ENCODE measurements at regions not wholly inside any gene's neighbourhood (a gene's known extent, or its start where the extent isn't known, plus 50 kb on each side); places are given as distances from the start of the nearest gene placed in this dataset.

DNA sequence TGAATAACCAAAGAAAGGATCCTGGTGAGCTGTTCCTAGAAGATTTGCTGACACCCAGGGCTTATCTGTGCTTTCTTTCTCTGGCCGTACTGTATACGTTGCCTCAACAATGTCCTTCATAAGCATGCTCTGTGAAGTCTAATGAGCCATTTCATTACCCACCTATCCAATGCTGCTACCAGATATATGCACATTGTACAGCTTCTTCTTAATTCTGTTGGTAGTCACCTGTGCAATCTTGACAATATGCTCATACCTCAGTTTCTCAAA lies 731.8 kb upstream of the NCAM2 start:
- Histone ChIP-seq H3K27me3 (replicated peaks; ENCODE audit: insufficient read depth) (no peaks in the 10 kb centered on the region), H3K4me1 (ENCODE audit: control insufficient read depth in 1 of 2, low read depth in 2 of 2) (no peaks in the 10 kb centered on the region), H3K9me3 (no peaks in the 10 kb centered on the region), H3K4me3 (no peak overlapping the region), H3K36me3 (no peaks in the 10 kb centered on the region), H3K27ac (no peak overlapping the region)
- TF ChIP-seq, protein P1, sequence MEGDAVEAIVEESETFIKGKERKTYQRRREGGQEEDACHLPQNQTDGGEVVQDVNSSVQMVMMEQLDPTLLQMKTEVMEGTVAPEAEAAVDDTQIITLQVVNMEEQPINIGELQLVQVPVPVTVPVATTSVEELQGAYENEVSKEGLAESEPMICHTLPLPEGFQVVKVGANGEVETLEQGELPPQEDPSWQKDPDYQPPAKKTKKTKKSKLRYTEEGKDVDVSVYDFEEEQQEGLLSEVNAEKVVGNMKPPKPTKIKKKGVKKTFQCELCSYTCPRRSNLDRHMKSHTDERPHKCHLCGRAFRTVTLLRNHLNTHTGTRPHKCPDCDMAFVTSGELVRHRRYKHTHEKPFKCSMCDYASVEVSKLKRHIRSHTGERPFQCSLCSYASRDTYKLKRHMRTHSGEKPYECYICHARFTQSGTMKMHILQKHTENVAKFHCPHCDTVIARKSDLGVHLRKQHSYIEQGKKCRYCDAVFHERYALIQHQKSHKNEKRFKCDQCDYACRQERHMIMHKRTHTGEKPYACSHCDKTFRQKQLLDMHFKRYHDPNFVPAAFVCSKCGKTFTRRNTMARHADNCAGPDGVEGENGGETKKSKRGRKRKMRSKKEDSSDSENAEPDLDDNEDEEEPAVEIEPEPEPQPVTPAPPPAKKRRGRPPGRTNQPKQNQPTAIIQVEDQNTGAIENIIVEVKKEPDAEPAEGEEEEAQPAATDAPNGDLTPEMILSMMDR (IDR thresholded peaks at IDR 0.05), result no peak
- ATAC-seq (ENCODE audit: insufficient number of reproducible peaks, low FRiP score, low read depth) (no peak), DNase-seq (ENCODE audit: low spot score) (no peak)

DNA sequence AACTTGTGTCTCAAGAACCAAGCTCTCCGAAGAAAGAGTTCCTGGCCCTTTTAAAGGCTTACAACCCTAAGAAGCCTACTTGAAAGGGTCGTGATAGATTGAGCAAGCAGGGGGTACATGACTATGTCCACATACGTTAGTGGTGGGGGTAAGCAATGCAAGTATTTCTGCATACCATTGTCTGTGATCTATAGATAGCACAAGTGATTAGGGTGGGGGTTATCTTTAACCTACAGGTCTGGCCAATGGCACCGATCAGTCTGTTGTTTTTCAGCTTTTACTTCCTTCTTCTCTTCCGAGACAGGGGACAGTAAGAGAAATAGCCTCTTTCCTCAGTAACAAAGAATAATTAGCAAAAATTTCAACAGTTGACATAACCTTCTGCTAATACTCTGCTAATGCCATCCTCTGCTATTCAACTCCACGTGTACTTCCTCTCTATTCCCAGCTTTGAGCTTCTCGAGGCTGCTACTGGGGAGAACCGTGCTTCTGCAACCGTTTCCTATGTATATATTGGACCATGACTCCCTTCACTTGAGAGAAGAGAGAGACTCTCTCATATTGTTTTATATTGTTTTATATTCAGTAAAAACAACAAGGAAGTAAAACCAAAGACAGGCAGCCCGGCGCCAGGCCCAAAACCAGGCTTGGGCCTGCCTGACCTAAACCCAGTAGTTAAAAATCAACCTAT lies 727.7 kb upstream of the NCAM2 start:
- H3K4me1 ChIP-seq (ENCODE audit: control insufficient read depth in 1 of 2, low read depth in 2 of 2), result no peaks in the 10 kb centered on the region
- H3K4me3 ChIP-seq, result no peak overlapping the region
- H3K27ac ChIP-seq, result no peak overlapping the region
- no peaks in the 10 kb centered on the region for H3K9me3 ChIP-seq
- TF ChIP-seq, protein P1 (IDR thresholded peaks at IDR 0.05), result no peak
- no peaks in the 10 kb centered on the region for H3K36me3 ChIP-seq
- DNase-seq (ENCODE audit: low spot score), result no peak
- no peak for ATAC-seq (ENCODE audit: insufficient number of reproducible peaks, low FRiP score, low read depth)
- H3K27me3 ChIP-seq (replicated peaks; ENCODE audit: insufficient read depth), result no peaks in the 10 kb centered on the region

DNA sequence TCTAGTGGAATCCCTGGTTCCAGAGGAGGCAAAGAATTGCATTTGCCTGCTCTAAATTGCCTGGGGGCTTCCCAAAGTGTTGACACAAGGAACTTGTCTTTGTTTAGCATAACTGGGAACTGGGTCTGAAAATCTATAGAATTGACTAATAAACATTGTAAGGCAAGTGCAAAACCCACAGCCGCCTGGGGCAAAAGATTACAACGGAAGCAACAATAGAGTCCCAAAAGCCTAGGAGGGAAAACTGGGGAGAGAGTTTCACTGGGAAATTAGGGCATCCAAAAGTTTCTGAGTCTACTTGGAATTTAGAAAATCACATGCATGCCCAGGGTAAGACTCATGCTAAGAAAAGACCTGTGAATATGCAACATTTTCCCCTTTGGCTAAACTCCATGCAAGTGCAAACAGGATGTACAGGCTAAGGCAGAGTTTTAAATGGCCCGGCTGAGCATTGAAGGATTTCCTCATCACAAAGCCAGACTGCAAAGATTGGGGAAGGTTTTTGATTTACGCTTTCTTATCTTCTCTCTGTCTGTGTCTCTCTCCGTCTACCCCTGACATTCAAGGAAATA lies 725.3 kb upstream of the NCAM2 start:
- Histone ChIP-seq H3K27ac (no peak overlapping the region), H3K9me3 (no peaks in the 10 kb centered on the region), H3K36me3 (no peaks in the 10 kb centered on the region), H3K27me3 (replicated peaks; ENCODE audit: insufficient read depth) (no peaks in the 10 kb centered on the region), H3K4me3 (no peak overlapping the region), H3K4me1 (ENCODE audit: control insufficient read depth in 1 of 2, low read depth in 2 of 2) (no peaks in the 10 kb centered on the region)
- TF ChIP-seq, protein P1 (IDR thresholded peaks at IDR 0.05), result no peak
- DNase-seq (ENCODE audit: low spot score), result no peak
- ATAC-seq (ENCODE audit: insufficient number of reproducible peaks, low FRiP score, low read depth), result no peak

DNA sequence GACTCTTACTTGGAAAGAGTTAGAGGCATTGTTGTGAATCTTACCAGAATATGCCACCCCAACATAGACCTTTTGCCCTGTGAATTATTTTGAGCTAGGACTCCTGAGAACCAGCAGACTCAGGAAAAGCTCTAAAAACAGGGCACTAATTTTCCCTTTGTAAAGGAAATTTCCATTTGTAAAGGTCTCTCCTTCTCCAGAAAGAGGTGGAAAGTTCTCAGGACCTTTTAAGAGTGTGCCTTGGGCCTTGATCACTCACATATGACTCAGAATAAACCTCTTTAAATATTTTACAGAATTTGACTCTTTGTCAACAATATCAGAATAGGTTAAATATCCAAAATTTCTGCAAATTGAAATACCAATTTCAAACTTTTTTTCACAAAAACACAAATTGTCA lies 721.8 kb upstream of the NCAM2 start:
- Histone ChIP-seq H3K4me1 (ENCODE audit: control insufficient read depth in 1 of 2, low read depth in 2 of 2) (no peaks in the 10 kb centered on the region), H3K36me3 (no peaks in the 10 kb centered on the region), H3K4me3 (no peak overlapping the region), H3K27ac (no peak overlapping the region), H3K27me3 (replicated peaks; ENCODE audit: insufficient read depth) (no peaks in the 10 kb centered on the region), H3K9me3 (no peaks in the 10 kb centered on the region)
- no peak for DNase-seq (ENCODE audit: low spot score)
- ATAC-seq (ENCODE audit: insufficient number of reproducible peaks, low FRiP score, low read depth), result no peak
- TF ChIP-seq, protein P1 (IDR thresholded peaks at IDR 0.05), result no peak

DNA sequence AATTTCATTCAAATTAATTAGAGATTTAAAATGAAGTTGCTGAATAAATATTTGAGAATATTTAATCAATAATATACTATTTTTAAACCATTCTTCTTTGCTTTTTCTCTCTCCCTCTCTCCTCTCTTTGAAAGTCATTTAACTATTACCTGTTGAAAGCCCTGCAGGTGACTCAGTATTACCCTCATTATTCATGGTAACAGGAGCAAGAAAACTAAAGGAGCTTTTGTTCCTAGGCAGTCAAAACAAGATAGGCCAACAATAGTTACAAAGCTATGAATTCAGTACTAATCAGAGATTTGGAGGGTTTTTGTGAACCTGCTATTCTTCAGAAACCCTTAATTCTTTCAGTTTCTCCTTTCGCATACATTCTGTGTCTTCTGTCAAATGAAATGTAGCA lies 721.3 kb upstream of the NCAM2 start:
- H3K4me3 ChIP-seq, result no peak overlapping the region
- TF ChIP-seq, protein P1 (IDR thresholded peaks at IDR 0.05), result no peak
- no peaks in the 10 kb centered on the region for H3K36me3 ChIP-seq
- no peak for DNase-seq (ENCODE audit: low spot score)
- H3K27me3 ChIP-seq (replicated peaks; ENCODE audit: insufficient read depth), result no peaks in the 10 kb centered on the region
- no peak overlapping the region for H3K27ac ChIP-seq
- ATAC-seq (ENCODE audit: insufficient number of reproducible peaks, low FRiP score, low read depth), result no peak
- no peaks in the 10 kb centered on the region for H3K9me3 ChIP-seq
- H3K4me1 ChIP-seq (ENCODE audit: control insufficient read depth in 1 of 2, low read depth in 2 of 2), result no peaks in the 10 kb centered on the region
